ENCODE measurements at regions not wholly inside any gene's neighbourhood (a gene's known extent, or its start where the extent isn't known, plus 50 kb on each side); places are given as distances from the start of the nearest gene placed in this dataset.

GRCh38 chr13:86426437-86426836 lies 627.2 kb upstream of the SLITRK6 start:
- TF ChIP-seq EZH2 (IDR thresholded peaks at IDR 0.05; ENCODE audit: borderline replicate concordance) (no peak), CTCF (IDR thresholded peaks at IDR 0.05; ENCODE audit: poor library complexity) (no peak)

All from hepatocyte (in vitro differentiated cells).